Epithelial cell of esophagus (primary cell): ENCODE measurements at regions not wholly inside any gene's neighbourhood (a gene's known extent, or its start where the extent isn't known, plus 50 kb on each side); places are given as distances from the start of the nearest gene placed in this dataset.

Source experiments
- DNase-seq: peaks from one replicate; pipeline ENCODE4 v3.0.0; 2010; ENCODE audit warnings: low read depth
- H3K4me3 ChIP-seq: 2 replicates; pipeline ENCODE4 v1.5.1; 2011; ENCODE audit warnings: mild to moderate bottlenecking, low read length, control low read depth
- CTCF ChIP-seq: IDR thresholded peaks from 2 replicates; pipeline ENCODE4 v1.5.1; 2011; ENCODE audit warnings: low read depth, mild to moderate bottlenecking, low read length, control low read depth, inconsistent platforms; ENCODE audit not compliant: insufficient read depth; ENCODE audit errors: missing control alignments

GRCh38 chr18:67410075-67411070 lies 106.1 kb downstream of the DSEL start:
- TF ChIP-seq CTCF, result no peak
- DNase-seq, result no peak
- no peak overlapping the region for H3K4me3 ChIP-seq

GRCh38 chr18:67408240-67408639 lies 108.3 kb downstream of the DSEL start:
- H3K4me3 ChIP-seq, result no peak overlapping the region
- TF ChIP-seq CTCF, result no peak
- DNase-seq, result no peak

- no peak overlapping the region for H3K4me3 ChIP-seq
- DNase-seq, result no peak
- TF ChIP-seq CTCF, result no peak
Measured at GRCh38 chr18:67406714-67407113, 109.8 kb downstream of the DSEL start.

GRCh38 chr18:67402543-67402942 lies 114.0 kb downstream of the DSEL start:
- DNase-seq, result peak; percentile 40
- TF ChIP-seq CTCF, result no peak

GRCh38 chr18:67400502-67401117 lies 115.9 kb downstream of the DSEL start:
- DNase-seq, result no peak
- no peak for TF ChIP-seq CTCF
- no peak overlapping the region for H3K4me3 ChIP-seq

More at GRCh38 chr18:67402543-67402942, 114.0 kb downstream of the DSEL start:
- H3K4me3 ChIP-seq, result no peak overlapping the region

GRCh38 chr18:67386032-67386431 lies 130.5 kb downstream of the DSEL start:
- DNase-seq, result no peak
- no peak for TF ChIP-seq CTCF

More at GRCh38 chr18:67386032-67386431, 130.5 kb downstream of the DSEL start:
- no peak overlapping the region for H3K4me3 ChIP-seq
